ENCODE measurements at regions not wholly inside any gene's neighbourhood (a gene's known extent, or its start where the extent isn't known, plus 50 kb on each side); places are given as distances from the start of the nearest gene placed in this dataset.
A peak's percentile ranks its signal among the peaks of the same experiment; 100 is the strongest.
"Not testable (repeated sequence)": the region's sequence is repeated elsewhere in the genome, so short reads cannot be mapped to it uniquely, and the experiment has no call there.

DNA sequence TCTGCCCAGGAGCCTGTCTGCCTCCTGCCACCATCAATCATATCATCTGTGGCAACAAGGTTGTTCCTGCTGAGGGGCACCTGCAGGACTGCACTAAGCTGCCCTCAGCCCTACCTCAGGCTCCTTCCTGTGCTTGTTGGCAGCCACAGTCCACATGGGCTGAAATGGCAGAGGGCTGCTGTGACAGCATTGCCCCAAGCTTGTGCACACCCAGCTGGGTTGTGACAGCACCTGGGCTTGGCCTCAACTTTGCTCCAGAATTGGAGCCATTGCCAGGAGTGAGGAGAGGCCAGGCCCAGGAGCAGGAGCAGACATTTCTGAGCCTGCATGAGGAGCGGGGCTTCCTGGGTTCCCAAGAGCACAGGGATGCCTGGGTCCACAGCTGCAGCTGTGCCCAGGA, 340.9 kb upstream of the CHRM2 start:
- DNase-seq, result no peak

GRCh38 chr7:136526408-136527105, 341.9 kb upstream of the CHRM2 start:
- DNase-seq, result no peak

GRCh38 chr7:136523571-136523970, 344.9 kb upstream of the CHRM2 start:
- no peak for DNase-seq

DNA sequence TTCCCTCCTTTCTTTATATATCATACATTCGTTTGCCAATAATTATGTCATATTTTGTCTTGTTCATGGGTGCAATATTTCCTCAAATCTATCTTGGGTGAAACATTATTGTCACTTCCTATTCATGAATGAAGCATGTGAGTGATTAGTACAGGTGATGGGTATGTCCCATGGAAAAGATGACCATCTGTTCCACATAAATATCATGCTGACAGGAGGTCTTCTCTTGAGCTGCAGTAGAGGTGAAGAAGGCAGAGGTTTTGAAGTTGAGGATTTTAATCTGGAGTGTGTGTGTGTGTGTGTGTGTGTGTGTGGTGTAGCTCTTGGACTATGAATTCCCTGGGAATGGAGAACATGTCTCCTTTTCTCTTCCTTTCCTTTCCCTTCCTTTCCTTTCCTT, 350.5 kb upstream of the CHRM2 start:
- DNase-seq, result no peak

DNA sequence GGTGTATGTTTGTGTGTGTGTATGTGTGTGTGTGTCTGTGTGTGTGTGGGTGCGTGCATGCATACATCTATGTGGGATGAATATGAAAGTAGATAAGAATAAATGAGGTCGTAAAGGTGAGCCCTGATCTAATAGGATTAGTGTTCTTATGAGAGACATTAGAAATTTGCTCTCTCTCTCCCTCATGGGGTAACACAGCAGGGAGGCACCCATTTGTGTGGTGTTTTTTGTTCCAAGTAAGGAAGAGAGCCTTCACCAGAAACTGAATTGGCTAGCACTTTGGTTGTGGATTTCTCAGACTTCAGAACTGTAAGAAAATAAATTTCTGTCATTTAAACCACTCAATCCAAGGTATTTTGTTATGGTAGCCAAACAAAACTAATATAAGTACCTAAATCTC, 353.7 kb upstream of the CHRM2 start:
- DNase-seq, result no peak

DNA sequence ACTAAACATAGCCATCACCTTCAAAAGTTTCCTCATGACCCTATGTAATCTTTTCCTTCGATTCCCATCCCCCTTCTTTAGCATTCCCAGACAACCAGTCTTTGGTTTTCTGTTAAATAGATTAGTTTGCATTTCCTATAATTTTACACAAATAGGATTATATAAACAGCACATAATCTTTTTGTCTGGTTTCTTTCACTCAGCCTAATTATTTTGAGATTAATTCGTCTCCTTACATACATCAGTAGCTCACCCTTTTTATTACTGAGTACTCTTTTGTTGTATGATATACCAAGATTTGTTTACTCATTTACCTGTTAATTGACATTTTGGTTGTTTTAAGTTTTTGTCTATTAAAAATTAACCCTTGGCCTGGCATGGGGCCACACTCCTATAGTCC, 354.7 kb upstream of the CHRM2 start:
- DNase-seq, result no peak

DNA sequence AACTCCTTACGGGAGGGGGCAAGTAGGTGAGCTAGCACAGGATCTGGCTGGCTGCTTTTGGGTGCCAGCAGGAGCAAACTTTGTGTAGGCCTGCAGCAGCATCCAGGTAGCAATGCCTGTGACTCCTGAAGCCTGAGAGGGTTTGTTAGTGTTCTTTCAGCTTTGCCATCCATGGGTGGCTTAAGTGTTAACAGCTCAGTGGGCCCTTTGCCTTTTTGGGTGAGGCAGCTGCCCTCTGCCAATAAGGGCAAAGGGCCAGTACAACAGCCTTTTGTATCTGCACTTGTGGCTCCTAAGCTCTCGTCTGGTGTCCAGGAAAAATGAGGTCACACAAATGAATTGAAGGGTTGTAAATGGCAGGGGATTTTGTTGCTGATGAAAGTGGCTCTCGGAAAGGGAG, 359.0 kb upstream of the CHRM2 start:
- no peak for DNase-seq

DNA sequence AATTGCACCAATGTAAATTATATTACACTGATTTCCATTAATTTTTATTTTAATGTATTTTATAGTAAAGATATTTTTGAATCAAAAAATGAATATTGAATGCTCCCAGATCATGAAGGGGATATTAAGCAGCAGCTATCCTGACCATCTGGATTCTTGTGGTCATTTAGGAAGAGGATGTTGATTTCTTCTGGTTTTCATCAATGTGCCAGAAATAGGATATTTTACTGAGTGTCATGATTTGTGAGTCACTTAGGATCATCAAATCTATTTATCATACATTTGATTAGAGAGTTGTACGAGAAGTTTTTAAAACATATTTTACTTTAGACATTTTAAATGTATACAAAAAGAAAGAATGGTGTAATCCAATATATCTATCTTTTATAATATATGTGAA, 366.3 kb upstream of the CHRM2 start:
- no peak for DNase-seq

DNA sequence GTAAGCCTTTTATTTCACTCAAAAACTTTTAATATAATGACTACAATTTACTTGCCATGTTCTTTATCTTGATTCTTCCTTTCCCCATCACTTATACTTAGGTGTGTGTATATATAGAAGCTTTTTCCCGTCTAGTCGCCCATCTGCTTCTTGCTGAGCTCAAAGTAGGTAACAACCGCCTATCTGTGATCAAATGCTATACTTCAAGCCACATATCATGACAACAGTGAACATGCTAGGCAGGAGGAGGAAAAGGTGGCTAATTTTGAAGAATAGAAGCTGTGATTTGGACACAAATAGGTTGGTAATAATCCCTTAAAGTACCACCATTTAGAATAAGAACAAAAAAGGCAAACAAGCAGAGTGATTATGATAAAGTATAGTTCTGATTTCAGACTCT, 367.3 kb upstream of the CHRM2 start:
- DNase-seq, result no peak

DNA sequence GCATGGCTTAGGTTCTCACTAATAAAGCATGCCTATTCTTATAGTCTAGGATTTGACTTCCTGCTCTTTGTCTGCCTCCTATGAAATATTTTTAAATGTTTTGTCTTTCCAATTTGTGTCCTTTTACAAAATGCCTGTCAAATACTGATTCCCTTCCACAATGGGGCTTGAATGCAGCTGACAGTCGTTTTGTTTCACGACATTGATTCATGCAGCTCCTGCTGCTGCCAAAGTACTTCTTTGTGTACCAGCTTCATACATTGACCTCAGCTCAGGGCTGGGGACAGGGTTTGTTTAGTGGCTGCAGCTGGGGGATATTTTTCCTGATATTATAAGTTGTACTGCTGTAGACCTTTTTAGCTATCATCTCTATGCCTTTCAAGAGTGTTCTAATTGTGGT, 371.9 kb upstream of the CHRM2 start:
- DNase-seq, result no peak

DNA sequence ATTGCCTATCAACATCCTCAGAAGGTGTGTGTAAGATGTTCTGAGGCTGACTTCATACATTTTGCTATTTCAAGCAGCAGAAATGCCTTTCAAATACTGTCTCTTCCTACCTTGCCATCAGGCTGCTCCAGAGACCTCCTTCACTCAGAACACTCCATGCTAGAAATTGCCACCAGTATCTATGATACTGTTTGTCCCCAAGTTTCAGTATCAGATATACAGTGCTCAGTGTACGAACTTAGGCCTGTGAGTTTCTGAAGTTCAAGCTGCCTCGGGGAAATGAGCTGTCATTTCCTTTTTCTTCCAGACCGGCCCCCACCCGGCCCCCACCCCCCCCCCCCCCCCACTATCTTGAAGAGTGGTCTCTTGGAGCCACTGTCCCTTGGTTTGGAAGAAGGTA, 373.4 kb upstream of the CHRM2 start:
- no peak for DNase-seq

DNA sequence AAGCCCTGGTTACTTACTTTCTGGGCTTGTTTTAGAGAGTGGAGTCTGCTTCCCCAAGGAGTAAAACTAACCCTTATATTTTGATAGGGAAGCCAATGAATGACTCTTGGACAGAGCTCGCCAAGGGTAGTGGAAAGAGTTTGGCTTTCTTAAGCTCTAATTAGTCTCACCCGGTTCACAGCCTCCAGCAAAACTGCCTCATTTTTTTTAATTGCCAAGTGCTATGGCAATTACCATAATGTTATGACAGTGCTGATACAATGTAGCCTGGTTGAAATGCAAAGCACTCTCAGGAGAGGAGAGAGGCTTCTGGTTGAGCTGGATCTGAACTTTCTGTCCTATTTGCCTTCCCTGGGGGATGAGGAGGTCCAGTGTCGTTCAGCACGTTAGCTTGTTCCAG, 376.1 kb upstream of the CHRM2 start:
- no peak for DNase-seq

DNA sequence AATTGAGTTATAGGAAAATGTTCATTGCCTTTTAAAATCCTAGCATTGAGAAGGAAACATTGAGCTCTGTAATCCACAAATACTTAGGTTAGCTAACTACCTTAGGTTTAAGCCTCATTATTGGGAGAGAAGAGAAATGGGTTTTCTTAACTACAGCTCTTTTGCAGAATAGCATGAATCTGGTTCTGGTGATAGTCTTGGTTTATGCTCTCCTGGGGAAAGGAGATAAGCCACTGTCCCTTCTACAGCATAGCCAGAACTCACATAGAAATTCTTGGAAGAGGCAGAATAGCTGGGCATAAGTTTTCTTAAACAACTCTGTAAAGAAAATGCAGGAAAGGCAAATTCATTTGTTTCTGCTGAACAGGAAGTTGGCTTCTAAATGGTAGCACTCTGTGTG, 378.6 kb upstream of the CHRM2 start:
- DNase-seq, result no peak

- DNase-seq, result no peak
Measured at GRCh38 chr7:136480901-136481300, 387.6 kb upstream of the CHRM2 start.

GRCh38 chr7:136479922-136480321, 388.5 kb upstream of the CHRM2 start:
- DNase-seq, result no peak

DNA sequence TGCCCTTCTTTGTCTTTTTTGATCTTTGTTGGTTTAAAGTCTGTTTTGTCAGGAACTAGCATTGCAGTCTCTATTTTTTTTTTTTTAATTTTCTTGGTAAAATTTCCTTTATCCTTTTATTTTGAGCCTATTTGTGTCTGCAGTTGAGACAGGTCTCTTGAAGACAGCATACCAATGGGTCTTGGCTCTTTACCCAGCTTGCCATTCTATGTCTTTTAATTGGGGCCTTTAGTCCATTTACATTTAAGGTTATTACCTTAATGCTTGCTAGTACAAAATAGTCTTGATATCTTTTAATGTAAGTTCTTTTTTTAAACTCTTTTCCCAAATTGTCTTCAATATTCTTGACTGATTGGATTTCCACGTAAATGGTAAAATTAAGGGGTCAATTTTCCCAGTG, 398.3 kb upstream of the CHRM2 start:
- no peak for DNase-seq

DNA sequence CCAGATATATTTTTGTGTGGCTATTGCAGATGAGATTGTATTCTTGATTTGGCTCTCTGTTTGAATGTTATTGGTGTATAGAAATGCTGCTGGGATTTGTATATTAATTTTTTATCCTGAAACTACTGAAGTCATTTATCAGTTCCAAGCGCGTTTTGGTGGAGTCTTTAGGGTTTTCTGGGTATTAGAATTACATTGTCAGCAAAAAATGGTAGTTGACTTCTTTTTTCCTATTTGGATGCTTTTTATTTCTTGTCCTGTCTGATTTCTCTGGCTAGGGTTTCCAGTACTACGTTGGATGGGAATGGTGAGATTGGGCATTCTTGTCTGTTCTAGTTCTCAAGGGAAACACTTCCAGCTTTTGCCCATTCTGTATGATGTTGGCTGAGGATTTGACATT, 415.5 kb upstream of the CHRM2 start:
- no peak for DNase-seq

- DNase-seq, result no peak
Measured at GRCh38 chr7:136446751-136447150, 421.7 kb upstream of the CHRM2 start.

- DNase-seq, result no peak
Measured at GRCh38 chr7:136441835-136442234, 426.6 kb upstream of the CHRM2 start.

- not testable (repeated sequence) for DNase-seq
Measured at GRCh38 chr7:136431736-136432135, 436.7 kb upstream of the CHRM2 start.

DNA sequence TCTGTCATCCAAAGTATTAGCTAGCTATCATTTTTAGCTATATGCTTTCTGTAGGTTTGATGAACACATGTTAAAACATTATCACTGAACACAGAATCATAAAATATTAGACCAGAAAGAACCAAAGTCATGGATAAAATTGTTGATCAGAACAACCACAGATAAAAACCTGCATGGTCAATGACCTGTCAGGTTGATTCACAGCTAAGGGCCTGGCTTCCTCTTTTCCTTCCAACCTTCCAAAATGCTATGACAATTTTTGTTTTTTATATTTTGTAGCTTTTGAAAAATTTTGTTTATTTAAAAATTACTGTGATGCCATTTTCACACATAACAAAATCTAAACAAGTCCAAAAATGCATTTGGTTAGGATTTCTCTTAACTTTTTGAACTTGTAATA, 444.4 kb upstream of the CHRM2 start:
- DNase-seq, result no peak

GRCh38 chr7:136419740-136420139, 442.6 kb upstream of the MTPN start:
- not testable (repeated sequence) for DNase-seq

DNA sequence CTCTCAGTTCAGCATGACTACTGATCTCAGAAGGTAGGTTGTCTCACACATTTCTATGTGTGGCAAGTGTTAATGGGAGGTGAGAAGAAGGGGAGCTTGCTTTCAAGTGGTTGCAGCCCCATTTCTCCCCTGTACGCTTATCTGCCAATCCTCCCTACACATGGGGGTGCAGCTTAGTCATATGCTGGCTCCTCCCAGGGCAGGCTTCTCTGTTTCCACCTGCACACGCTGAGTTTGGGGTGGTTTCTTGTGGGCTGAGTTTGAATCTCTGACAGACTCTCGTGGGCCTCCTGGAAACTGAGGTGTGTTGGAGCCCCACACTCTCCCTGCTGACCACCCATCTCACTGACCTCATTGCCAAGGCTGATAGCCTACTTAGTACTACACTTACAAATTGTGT, 435.8 kb upstream of the MTPN start:
- DNase-seq, result no peak

DNA sequence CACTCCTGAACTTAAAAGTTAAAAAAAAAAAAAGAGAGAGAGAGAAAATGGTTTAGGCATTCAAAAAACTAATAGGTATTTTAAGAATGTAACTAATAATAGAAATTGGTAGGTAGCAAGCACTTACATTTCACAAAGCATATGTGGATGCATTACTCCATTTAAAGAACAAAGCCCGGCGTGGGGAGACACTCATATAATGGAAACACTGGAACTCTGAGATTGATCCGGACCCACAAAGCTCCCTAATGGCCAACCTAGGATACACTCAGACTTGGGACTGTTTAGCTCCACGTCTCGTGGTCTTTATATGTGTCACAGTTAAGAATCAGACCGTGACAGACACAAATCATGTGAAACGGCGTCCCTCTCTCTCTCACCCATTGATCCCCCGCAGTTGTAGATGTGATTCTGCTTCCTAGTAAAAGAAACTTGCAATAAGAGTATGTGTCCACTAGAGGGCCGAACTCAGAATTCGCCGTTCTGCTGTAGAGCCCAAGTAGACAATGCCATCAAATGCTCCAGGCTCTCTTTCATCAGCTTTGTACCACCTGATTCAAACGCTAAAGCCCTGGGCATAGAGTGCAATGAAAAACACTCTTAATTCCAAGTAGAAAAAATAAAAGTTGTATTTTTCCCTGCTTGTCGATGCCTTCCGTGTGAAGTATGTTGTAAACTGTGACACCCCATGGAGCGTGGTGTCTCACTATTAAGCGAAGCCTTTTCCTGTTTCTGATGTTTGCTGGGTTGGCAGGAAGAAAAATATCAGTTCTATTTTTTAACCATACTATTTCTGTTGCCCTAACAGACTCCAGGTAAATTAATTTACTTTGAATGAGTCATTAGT, 429.0 kb upstream of the MTPN start:
- DNase-seq, result peak in 2 of 5 donors; percentile 1 to 28

DNA sequence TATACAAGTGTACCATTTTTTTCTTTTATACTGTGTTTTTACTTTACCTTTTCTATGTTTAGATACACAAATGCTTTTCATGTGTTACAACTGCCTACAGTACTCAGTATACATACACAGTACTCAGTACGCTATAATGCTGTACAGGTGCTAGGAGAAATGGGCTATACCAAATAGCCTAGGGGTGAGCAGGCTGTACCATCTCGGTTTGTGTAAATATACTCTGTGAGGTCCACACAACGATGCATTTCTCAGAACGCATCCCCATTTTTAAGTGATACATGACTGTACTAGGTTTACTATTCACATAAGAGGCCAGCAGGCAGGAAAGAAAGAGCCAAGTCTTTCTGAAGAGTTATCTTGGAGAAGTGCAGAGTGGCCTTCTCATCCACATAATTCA, 426.4 kb upstream of the MTPN start:
- no peak for DNase-seq
